Mammary epithelial cell (primary cell): ENCODE measurements at regions not wholly inside any gene's neighbourhood (a gene's known extent, or its start where the extent isn't known, plus 50 kb on each side); places are given as distances from the start of the nearest gene placed in this dataset.

ENCODE experiments used
- EZH2 ChIP-seq: IDR thresholded peaks from 2 replicates; pipeline ENCODE4 v1.6.1; 2012; ENCODE audit warnings: low read length, inconsistent platforms, borderline replicate concordance
- TF ChIP-seq, protein P1 (sequence below), 2 donors: IDR thresholded peaks in 1 of 2; conservative IDR thresholded peaks in 1 of 2; 2 replicates each; pipeline ENCODE4 v1.5.1; 2011 to 2012; ENCODE audit warnings: inconsistent platforms in 2 of 2, low read length in 2 of 2, mild to moderate bottlenecking in 2 of 2, control low read depth in 1 of 2, low read depth in 1 of 2; ENCODE audit not compliant: insufficient read depth in 1 of 2; ENCODE audit errors: extremely low read depth in 1 of 2

DNA sequence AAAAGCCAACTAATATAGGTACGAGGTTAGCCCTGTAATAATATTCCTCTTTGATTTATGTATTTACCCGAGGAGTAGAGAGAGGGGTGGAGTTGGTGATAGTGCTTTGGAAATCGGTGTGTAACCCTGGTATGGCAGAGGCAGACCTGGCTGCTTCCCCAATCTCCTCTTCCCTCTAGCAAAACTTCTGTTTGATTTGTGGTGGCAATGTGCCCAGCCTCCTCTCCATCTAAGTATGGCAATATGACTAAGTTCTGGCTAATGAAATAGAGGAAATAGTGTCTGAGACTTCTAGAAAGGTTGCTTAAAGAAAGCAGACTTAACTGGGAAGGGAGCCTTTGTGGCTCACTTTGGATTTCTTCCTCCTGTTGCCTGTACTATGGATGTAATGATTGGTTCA is 491.1 kb downstream of the ENC1 start:
- TF ChIP-seq, protein P1, sequence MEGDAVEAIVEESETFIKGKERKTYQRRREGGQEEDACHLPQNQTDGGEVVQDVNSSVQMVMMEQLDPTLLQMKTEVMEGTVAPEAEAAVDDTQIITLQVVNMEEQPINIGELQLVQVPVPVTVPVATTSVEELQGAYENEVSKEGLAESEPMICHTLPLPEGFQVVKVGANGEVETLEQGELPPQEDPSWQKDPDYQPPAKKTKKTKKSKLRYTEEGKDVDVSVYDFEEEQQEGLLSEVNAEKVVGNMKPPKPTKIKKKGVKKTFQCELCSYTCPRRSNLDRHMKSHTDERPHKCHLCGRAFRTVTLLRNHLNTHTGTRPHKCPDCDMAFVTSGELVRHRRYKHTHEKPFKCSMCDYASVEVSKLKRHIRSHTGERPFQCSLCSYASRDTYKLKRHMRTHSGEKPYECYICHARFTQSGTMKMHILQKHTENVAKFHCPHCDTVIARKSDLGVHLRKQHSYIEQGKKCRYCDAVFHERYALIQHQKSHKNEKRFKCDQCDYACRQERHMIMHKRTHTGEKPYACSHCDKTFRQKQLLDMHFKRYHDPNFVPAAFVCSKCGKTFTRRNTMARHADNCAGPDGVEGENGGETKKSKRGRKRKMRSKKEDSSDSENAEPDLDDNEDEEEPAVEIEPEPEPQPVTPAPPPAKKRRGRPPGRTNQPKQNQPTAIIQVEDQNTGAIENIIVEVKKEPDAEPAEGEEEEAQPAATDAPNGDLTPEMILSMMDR (conservative IDR thresholded peaks at IDR 0.05 in 1 of 2, IDR thresholded peaks at IDR 0.05 in 1 of 2; ENCODE audit: extremely low read depth in 1 of 2, insufficient read depth in 1 of 2, low read depth in 1 of 2, low read length in 2 of 2): no peak
- no peak for TF ChIP-seq EZH2
